Hepatocyte (in vitro differentiated cells): ENCODE measurements at regions not wholly inside any gene's neighbourhood (a gene's known extent, or its start where the extent isn't known, plus 50 kb on each side); places are given as distances from the start of the nearest gene placed in this dataset.

Experiments used
- DNase-seq: peaks from one replicate; pipeline ENCODE4 v3.0.0-alpha.2; 2016; ENCODE audit warnings: low spot score
- H2AFZ ChIP-seq: fragments of 200-600 bp; sonication (generic); 2 replicates; pipeline ENCODE4 v1.6.0; 2016; ENCODE audit warnings: antibody characterized with exemption, mild to moderate bottlenecking
- H3K27ac ChIP-seq: fragments of 200-600 bp; sonication (generic); 2 replicates; pipeline ENCODE4 v1.5.1; 2016; ENCODE audit warnings: mild to moderate bottlenecking
- H3K27me3 ChIP-seq: fragments of 200-600 bp; sonication (generic); 2 replicates; pipeline ENCODE4 v1.6.1; 2016
- H3K36me3 ChIP-seq: fragments of 200-600 bp; sonication (generic); replicated peaks from 2 replicates; pipeline ENCODE4 v1.5.1; 2016; ENCODE audit warnings: low read depth; ENCODE audit not compliant: insufficient read depth
- H3K4me1 ChIP-seq: fragments of 200-600 bp; sonication (generic); 2 replicates; pipeline ENCODE4 v1.5.1; 2016; ENCODE audit warnings: mild to moderate bottlenecking, moderate library complexity; ENCODE audit not compliant: insufficient read depth
- H3K4me2 ChIP-seq: fragments of 200-600 bp; sonication (generic); 2 replicates; pipeline ENCODE4 v1.6.0; 2016
- H3K4me3 ChIP-seq: fragments of 200-600 bp; sonication (generic); 2 replicates; pipeline ENCODE4 v1.5.1; 2016; ENCODE audit warnings: mild to moderate bottlenecking
- H3K79me2 ChIP-seq: fragments of 200-600 bp; sonication (generic); 2 replicates; pipeline ENCODE4 v1.6.0; 2017; ENCODE audit warnings: mild to moderate bottlenecking
- H3K9me2 ChIP-seq: fragments of 200-600 bp; sonication (generic); replicated peaks from 2 replicates; pipeline ENCODE4 v1.6.0; 2017; ENCODE audit warnings: mild to moderate bottlenecking; ENCODE audit not compliant: insufficient read depth
- H3K9me3 ChIP-seq: fragments of 200-600 bp; sonication (generic); 2 replicates; pipeline ENCODE4 v1.5.1; 2016; ENCODE audit warnings: low read depth, mild to moderate bottlenecking
- H4K20me1 ChIP-seq: fragments of 200-600 bp; sonication (generic); 2 replicates; pipeline ENCODE4 v1.6.0; 2016; ENCODE audit warnings: mild to moderate bottlenecking; ENCODE audit not compliant: insufficient read depth, poor library complexity, severe bottlenecking
- CTCF ChIP-seq: fragments of 200-600 bp; sonication (generic); IDR thresholded peaks from 2 replicates; pipeline ENCODE4 v1.5.1; 2016; ENCODE audit warnings: antibody characterized with exemption, mild to moderate bottlenecking; ENCODE audit not compliant: poor library complexity
- EZH2 ChIP-seq: fragments of 200-600 bp; sonication (generic); IDR thresholded peaks from 2 replicates; pipeline ENCODE4 v1.6.1; 2016; ENCODE audit warnings: antibody characterized with exemption, mild to moderate bottlenecking, borderline replicate concordance
- EZH2phosphoT487 ChIP-seq: fragments of 200-600 bp; sonication (generic); IDR thresholded peaks from one replicate; pipeline ENCODE4 v1.6.1; 2018; ENCODE audit warnings: antibody characterized with exemption, mild to moderate bottlenecking, low read depth, moderate library complexity; ENCODE audit not compliant: unreplicated experiment, severe bottlenecking
- WGBS: methylation state at CpG from one replicate; pipeline ENCODE4 v1.1.6; 2016; ENCODE audit warnings: low lambda C conversion rate; ENCODE audit errors: missing lambda C conversion rate; 5-methylcytosine and 5-hydroxymethylcytosine counted together

DNA sequence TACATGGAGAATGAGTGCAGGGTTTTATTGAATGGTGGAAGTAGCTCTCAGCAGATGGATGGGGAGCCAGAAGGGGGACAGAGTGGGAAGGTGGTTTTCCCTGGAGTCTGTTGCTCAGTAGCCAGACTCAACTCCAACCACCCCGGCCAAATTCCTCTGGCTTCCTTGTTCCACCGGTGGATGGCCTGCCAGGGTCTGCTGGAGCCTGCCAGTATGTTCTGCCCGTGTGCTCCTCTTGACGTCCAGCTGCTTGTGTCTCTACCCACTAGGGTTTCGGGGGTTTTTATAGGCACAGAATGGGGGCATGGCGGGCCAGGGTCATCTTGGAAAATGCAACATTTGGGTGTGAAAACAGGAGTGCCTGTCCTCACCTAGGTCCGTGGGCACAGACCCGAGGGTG, 51.4 kb upstream of the KLF9 start:
- Histone ChIP-seq H3K4me3 (no peak overlapping the region), H3K27ac (no peak overlapping the region), H4K20me1 (no peaks in the 10 kb centered on the region), H3K79me2 (no peaks in the 10 kb centered on the region), H3K4me1 (peaks cover 12% of the 10 kb centered on the region), H3K36me3 (no peaks in the 10 kb centered on the region), H3K9me3 (no peaks in the 10 kb centered on the region), H3K9me2 (no peaks in the 10 kb centered on the region), H3K4me2 (no peak overlapping the region), H3K27me3 (no peaks in the 10 kb centered on the region), H2AFZ (no peak overlapping the region)
- WGBS, result 88% methylated on average over 8 of the region's 8 CpGs
- DNase-seq, result no peak
- TF ChIP-seq EZH2 (no peak), CTCF (no peak), EZH2phosphoT487 (no peak)

- Histone ChIP-seq H3K36me3 (no peaks in the 10 kb centered on the region), H2AFZ (no peak overlapping the region), H3K27me3 (no peaks in the 10 kb centered on the region), H3K9me3 (no peaks in the 10 kb centered on the region), H3K4me2 (no peak overlapping the region), H3K79me2 (no peaks in the 10 kb centered on the region), H3K9me2 (no peaks in the 10 kb centered on the region), H3K4me3 (no peak overlapping the region), H3K27ac (no peak overlapping the region), H4K20me1 (no peaks in the 10 kb centered on the region), H3K4me1 (peaks cover 7% of the 10 kb centered on the region)
- WGBS, result 79% methylated on average over 6 of the region's 6 CpGs
- no peak for DNase-seq
- TF ChIP-seq CTCF (no peak), EZH2phosphoT487 (no peak)
Measured at GRCh38 chr9:70465398-70465797, 50.9 kb upstream of the KLF9 start.
